Raji (cell line): ENCODE measurements at regions not wholly inside any gene's neighbourhood (a gene's known extent, or its start where the extent isn't known, plus 50 kb on each side); places are given as distances from the start of the nearest gene placed in this dataset.

Source experiments
- POLR2A ChIP-seq: IDR thresholded peaks from 2 replicates; pipeline ENCODE4 v1.6.1; 2011; ENCODE audit warnings: low read depth, low read length, control low read depth; ENCODE audit not compliant: insufficient read depth

DNA sequence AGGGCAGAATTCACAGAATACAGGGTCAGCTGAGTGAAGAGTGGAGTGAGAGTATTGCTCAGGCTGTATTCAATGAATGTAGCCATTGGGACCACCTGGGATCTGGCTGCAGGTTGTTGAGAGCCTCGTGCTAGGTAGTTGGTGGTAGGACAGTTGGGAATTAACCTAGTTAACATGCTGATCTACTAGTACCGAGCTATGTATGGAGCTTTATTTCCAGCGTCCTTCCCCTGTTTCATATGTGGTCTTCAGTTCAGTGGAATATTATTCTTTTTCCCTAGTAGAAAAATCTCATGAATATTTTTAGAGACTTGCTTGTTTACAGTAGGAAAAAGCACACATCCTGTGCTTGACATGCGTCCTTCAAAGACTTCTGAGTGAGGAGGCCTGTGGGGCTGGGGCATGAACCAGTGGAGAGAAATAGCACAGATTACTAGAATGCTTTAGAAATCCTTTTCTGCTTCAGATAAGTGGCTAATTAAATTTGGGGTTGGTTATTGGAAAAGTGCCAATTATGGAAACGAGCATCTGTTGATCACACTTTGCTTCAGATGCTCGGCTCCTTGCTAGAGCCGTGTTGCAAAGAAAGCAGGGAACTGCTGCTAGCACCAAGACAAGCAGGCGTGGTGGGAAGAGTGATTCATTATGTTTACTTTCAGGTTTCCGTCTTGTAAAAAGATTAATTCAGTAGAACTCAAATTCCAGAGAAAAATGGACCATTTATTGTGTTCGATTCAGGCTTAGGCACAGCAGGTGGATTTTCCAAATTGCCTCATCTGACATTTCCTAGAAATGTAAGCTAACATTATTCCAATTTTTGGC lies 53.6 kb downstream of the ARF6 start:
- TF ChIP-seq POLR2A: no peak

DNA sequence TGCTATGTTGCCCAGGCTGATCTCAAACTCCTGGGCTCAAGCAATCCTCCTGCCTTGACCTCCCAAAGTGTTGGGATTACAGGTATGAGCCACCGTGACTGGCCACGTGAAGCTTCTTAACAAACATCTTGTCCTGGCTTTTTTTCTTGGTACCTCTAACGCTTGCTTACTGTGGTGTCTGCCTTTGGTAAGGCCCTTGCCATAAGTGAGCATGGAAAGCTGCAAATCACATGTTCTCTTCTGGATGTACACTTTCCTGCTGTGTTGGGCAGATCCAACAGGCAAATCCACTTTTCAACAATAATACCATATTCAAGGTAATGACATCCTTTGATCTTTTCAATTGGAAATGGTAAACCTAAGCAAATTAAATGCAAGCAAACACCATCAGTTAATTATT lies 54.6 kb downstream of the ARF6 start:
- TF ChIP-seq POLR2A: no peak

DNA sequence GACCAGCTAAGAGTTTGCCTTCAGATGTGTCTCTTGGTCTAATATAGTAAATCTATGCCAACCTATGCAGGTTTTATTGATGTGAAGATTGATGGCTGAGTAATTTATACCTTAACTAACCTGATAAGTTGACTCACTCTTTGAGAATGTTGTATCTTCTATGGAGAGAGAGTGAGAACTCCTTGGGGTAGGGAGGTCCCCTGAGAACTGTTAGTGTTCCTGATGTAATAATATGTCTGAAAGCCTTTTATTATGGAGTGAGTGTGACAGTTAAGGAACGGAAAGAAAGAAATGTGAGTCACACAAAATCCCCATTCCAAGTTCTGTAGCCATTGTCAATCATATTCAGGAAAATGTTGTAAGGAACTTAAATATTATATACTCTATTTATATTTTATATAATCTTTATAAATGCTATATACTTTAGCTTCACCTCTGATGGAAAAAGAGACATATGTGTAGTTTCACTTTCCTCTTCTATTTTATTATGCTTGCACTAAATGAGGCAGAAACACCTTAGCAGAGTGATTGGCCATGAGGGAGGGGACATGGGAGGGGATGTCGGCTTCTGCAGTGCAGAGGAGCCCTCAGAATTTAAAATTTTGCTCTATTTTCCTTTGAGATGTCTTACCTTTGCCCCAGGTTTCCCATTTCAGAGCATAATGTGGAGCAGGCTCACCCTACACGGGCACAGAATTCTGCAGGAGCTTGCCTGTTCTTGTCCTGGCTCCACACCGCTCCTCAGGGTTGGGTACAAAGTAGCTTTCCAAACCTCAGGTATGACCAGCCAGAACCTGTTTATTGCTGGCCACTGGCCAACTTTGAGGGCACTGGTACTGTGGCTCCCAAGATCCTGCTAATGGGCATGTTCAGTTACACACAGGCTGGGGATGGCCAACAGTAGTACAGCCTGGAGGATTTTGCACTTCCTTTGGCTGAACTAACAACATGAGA lies 57.7 kb downstream of the ARF6 start:
- no peak for TF ChIP-seq POLR2A

DNA sequence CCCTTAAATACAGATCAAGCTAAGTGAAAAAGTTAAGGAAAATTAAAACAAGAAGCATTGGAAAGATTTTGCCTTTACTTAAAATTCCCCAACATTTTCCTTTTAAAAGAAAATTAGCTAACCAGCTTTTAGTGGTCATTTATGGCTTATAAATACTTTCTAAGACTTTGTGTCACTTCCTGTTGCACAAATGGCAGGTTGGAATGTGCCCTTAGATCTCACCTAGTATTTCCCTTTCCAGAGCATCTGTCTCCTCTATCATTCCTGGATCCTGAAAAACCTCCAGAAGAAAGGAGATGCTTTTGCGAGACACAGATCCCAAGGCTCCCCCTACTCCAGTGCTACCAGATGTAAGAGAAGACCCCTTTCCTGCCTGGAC lies 58.3 kb downstream of the ARF6 start:
- TF ChIP-seq POLR2A: no peak

DNA sequence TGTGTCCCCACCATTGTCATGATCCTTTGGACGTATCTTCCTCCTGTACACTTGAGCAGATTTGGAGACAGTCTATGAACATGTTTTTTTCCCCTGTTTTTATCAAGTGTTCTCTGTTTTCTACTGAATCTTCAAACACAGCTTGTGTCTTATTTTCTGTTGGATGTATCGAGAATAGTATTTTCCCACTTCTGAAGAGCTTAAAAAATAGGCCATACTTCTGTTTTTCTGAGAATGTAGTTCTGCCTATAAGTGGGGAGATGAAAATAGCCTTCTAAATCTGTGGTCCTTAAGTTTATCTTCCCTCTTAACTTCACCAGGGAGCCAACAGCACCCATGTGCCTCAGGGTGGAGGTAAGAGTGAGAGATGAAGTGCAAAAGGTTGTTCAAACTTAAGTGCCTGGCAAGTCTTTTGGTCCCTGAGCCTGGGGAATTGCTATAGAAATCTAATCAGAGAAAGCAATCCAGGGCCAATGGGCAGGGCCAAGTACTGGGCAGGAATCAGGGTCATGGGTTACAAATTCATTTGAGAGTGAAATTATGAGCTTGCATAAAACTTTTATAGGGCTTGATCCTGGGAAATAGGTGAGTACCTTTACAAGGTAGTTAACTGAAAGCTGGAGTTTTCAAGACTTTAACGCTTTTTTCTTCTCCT lies 58.9 kb downstream of the ARF6 start:
- no peak for TF ChIP-seq POLR2A

DNA sequence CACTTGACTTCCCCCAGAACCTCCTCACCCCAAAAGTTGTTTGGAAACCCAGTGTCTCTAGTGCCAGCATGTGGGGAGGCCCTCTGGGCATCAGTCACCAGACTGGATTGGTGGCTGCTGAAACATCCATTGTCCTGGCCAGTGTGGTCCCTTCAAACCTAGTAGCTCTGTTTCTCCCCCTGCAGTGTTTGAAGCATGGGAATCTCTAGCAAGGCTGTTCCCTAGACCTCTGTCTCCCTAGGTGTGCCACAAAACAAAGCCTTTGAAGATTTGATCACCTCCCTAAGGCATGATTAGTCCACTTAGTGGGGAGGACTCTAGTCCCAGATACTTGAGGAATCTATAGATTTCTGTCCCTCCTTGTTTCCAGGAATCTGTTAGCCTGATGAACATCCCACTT lies 60.3 kb downstream of the ARF6 start:
- no peak for TF ChIP-seq POLR2A

DNA sequence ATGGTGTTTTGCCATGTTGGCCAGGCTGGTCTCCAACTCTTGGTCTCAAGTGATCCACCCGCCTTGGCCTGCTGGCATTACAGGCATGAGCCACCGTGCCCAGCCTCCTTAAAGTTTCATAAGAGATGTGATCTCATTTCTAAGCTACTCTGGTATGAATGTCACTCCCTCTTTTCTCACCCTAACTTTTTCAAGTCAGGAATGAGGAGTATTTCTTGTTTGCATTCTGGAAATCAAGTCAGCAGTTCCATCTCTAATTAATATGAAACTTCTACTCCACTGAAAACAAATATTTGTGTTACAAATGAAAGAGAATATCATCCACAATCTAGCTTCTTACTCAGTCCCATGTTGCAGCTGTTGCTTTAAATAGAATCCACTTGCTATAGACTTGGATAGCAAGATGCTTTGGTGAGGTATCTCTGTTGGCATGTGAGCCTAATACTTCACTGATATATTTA lies 61.3 kb downstream of the ARF6 start:
- no peak for TF ChIP-seq POLR2A

DNA sequence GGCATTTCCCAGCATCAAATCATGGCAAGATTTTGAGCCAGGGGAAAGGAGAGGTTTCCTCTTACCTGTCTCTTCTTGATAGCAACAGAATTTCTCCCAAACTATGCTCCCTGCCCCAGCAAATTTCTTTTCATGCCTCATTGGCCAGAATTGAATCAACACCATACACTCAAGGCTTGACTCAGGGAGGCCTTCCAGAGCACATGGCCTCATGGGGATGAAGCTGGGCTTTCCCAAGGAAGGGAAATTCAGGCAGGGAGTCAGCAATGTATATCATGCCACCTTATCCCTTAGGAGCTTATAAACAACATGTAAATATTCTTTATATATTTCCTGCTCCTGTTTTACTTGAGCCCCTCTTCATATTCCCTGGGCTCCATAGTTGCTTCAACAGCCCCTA lies 62.1 kb downstream of the ARF6 start:
- TF ChIP-seq POLR2A: no peak

DNA sequence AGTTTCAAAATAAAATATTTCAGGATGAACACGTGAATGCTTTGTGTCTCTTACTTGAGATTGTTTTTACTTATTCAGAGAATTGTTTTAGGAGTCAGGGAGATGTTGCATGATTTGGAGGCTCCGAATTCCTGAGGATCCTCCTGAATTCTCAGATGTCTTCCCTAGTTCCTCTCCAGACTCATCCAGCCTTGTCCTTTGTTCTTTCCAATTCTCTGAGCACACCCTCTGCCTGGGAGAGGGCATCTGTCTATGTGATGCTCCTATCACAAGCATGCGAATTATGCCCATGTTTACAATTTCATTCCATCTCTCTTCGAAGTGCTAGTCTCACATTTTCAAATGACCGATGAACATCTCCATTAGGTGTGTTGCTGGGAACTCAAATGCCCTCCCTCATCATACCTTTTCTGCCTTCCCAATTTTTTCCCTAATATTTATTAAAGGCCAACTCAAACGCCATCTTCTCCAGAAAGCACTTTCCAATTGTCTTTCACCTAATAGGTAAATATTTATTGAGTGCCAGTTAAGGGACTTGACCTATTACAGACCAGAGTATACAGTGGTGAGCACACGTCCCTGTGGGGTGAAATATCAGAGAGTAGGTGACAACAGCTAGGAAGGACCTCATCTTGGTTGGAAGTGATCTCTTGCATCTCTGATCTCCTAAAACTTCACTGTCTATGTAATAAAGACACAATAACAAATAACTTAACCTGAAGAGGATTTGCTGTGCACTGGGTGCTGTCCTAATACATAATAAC lies 64.4 kb downstream of the ARF6 start:
- TF ChIP-seq POLR2A: no peak

DNA sequence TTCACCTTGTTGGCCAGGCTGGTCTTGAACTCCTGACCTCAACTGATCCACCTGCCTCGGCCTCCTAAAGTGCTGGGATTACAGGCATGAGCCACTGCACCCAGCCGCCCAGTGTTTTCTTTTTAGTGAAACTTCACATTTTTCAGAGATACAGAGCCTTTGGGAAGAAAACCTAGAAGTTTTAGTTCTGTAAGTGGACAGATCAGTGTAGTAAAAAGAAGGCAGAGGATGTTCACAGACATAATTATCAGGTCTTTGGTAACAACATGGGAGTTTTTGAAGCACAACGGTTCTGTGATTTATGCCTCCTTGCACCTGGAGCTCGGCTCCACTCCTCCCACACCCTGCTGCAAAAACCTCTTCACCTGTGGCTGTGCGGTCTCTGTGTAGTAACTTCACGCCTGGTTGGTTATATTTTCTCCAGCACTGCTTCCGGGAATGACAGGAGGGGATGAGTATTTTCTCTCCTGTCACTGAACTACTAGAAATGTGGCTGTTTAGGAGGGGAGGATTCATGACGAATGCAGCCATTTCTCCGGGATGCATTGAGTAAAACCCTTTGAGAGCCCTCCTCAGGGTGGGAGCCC lies 67.0 kb downstream of the ARF6 start:
- TF ChIP-seq POLR2A: peak; percentile 33; the same call in 1 of the 2 replicates

DNA sequence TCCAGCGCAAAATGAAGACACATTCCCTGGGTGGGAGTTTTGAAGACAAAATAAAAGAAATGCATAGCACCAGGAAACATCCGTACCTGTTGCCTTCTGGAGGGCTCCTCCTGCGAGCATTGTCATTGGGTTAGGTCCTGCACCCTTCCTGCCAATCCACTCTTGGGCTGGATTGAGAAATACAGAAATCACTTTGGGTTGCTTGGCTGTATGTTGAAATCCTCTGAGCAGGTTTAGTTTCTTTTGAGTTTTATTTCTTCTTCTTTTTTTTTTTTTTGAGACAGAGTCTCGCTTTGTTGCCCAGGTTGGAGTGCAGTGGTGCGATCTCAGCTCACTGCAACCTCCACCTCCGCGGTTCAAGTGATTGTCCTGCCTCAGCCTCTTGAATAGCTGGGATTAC lies 67.6 kb downstream of the ARF6 start:
- no peak for TF ChIP-seq POLR2A

DNA sequence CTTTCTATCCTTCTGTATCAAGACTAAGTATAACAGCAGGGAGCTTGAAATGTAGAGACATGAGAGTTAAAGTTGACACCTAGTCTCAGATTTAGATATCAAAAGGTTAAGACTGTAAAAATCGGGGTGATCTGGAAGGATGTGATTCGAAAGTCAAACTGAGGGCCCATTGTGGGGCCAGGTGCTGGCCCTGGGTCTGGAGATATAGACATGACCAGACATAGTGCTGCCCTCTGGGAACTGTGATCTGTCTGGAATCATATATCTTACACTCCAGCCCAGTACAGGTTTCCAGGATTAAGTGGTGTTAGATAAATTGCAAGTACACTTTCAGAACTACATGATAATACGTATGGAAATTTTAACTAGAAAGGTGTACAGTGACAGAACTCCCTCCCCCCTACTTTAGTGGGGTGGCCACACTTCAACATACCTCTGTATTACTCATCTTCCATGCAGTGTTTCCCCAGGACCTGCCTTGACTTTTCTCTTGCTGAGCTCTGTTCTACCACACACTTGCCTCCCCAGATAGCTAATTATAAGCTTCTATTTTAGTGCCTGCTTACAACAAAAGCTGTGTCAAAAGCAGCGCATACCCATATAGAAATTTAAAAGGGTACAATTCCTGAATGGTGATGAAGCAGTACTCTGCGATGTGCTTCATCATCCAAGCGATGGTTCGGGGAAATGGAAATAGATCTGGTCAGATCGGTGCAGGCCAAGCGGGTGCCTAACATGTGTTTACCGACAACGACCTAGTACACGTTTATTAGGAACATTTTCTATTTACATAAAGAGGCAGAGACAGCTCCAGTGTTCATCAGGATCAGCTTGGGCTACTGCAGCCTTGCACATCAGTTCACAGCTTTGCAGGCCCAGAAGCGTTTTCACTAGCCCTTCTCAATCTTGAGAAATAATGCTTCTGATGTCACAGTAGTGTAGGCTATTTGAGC lies 68.7 kb downstream of the ARF6 start:
- TF ChIP-seq POLR2A: no peak

DNA sequence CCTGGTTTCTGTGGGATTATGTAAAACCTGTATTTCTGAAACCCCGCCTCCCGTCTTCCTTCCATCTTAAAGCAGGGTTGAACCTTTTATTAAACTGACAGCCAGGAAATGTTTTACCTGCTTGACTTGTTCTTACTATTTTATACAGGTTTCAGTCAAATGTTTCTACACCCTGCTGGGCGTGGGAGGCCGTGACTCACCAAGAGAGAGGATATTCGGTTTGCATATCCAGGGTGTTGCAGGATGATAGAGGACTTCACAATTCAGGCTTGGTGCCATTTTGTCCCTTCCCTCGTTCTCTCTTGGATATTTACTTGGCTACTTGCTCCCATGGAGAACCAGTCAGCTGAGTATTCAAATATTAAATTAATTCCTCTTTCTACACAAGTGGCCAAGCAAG lies 69.7 kb downstream of the ARF6 start:
- 0 out of 2 replicates have a peak, but pooled peaks have one; percentile 12 for TF ChIP-seq POLR2A
